ENCODE measurements at regions not wholly inside any gene's neighbourhood (a gene's known extent, or its start where the extent isn't known, plus 50 kb on each side); places are given as distances from the start of the nearest gene placed in this dataset.
A peak's percentile ranks its signal among the peaks of the same experiment; 100 is the strongest.

DNA sequence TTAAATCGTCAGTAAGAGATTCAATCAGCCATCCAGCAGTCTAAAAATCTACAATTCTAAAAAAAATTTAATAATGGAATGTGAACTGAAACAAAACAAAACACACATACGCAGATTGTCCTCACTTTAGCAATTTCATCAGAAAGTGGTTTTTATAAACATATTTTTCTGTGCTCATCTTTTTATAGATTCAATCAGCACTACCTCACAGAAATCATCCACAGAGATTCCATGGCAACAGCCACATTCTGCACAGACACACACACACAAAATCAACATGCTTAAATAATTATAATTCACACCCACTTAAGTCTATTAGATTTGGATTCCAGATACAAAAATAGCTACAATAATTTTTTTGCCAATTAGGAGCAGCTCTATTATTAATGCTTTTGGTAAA is 149.0 kb upstream of the KCNIP4 start:
- DNase-seq = no peak

DNA sequence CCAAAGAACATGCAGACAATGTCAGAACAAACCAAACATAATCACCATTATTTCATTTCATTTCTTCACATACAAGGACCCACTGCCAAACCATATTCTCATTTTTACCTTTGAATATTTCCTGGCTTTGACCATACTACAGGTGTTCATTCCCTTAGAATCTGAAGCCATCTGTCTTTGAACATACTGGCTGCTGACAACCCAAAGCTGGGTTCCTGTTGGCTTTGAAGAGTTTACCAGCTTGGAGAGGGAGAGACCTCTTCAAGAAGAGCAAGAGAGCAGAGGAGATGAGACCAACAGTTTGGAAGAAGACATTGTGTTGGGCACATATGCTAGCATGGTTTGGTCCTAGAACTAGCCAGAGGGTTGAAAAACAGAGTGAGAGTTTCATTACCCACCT is 145.6 kb upstream of the KCNIP4 start:
- DNase-seq = no peak

DNA sequence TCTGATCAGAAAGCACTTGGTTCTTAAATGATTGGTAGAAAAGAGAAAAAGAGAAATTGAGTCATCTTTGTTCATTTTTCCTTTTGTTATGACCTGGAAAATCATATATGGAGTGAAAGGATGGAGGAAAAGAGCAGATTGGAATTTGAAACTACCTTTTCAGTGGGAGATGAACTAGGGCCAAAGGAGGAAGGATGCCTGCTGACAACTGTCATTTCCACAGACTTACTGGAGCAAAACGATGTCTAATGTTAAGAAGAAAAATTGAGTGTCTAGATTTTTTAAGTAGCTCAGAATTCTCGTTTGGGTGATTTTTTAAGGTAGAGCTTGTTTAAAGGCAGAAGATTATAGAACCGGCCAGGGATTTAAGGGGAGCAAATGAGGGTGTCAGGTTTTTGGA is 144.6 kb upstream of the KCNIP4 start:
- no peak for DNase-seq

DNA sequence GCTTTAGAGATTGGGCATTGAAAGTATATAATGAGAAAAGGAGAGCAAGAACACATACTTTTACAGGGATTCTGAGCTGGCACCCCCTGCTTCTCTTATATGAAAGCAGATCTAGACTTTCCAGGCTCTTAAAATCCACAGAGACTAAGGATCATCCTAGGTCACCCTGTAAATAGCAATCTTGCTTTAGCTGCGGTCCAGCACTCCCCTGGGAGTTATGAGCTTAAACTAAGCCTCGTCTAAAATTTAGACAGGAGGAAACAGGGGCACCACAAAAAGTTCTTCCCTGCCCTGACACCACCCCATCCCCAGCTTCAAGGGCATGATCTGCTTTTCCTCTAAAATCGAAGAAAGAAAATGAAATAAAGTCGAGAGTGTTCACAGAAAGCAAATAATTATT is 143.3 kb upstream of the KCNIP4 start:
- no peak for DNase-seq

DNA sequence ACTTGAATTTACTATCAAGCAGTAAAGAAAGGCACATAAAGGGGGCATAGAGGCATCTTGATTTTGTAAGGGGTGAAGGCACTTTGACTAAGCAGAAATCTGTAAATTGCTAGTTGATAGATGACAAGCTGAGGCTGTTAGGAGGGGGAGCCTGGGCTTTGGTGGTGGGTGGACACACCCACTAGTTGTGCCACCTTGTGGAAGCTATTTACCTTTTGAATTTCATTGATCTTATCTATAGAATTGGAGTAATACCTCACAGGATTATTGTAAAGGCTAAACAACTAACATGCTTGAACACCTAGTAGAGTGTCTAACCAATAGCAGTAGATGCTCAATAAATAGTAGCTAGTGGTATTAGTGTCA is 142.8 kb upstream of the KCNIP4 start:
- DNase-seq = no peak

DNA sequence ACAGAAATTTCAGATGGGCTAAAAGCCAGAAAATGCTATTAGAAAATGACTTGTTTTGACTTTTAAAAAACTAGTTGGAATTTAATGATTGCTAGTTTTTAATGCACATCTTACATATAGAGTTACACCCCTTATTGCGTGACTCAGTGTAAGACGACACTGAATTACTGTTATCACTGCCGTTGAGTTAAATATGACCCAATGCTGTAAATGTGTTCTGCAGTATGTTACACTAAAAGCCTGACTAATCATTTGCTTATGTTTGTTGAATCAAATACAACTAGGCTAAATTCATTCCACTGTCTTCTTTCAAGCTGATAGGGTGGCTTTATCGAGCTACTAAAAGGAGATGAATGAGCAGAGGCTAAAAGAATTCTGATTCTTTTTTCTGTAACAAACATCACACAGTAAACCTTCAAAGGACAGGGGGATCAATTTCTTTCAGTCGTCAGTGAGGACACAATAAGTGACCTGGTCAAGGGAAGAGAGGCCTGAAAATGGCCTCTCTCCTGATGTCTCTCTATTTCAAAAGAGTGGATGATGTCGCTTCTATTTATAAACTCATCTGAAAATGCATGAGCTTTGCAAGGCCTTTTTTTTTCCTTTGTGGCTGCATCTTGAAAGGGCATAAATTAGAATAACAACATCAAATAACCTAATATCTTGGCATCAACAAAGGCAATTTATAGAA is 142.2 kb upstream of the KCNIP4 start:
- DNase-seq = peak; percentile 55

DNA sequence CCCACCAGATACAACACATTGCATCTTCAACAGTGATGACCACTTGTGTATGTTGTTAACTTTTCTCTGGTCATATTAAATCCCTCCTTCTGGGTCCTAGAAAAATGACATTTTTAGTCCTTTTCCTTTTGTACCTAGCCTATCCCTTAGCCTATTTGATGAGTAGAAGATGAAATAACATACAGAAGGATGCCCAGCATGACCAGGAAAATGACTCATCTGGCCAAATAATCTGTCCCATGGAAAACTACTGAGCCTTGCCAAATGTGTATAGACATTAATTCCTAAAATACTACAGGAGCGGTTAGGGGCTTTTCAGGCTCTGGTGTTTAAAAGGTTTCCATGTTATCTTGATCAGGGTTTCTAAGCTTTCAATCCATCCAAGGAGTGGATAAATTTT is 129.0 kb upstream of the KCNIP4 start:
- no peak for DNase-seq

DNA sequence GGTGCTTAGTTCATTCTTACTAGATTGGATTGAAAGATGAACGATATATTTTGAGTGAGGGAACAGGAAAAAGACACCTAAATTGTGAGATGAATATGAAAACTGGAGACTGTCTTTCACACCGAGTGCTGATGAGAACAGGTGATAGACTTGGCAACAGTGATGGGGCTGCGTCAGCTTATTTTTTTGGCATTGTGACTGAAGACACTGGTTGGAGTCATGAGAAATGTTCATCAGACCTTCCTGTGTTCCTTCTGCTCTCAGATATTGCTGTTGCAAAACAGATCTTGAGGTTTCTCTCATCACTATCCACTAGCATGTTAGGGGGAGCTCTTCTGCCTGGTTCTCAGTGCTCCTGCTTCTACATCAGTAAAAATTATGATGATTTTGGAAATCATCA is 124.2 kb upstream of the KCNIP4 start:
- DNase-seq = no peak

DNA sequence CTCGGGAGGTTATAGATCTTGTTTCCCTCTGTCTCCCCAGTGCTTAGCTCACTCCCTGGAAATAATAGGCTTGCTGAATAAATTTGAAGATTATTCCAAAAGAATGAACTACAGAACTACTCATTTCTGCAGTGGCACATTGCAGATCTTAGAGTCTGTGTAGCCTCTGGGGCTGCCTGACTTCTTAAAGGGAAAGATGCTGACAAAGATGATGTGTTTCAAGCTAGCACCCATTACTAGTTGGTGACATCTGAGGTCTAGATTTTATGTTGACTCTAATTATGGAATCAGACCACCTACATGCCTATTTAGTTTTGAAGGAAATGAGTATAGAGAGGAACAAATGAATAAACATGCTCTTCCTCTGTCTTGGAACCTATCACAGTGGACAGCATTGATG is 123.7 kb upstream of the KCNIP4 start:
- no peak for DNase-seq

DNA sequence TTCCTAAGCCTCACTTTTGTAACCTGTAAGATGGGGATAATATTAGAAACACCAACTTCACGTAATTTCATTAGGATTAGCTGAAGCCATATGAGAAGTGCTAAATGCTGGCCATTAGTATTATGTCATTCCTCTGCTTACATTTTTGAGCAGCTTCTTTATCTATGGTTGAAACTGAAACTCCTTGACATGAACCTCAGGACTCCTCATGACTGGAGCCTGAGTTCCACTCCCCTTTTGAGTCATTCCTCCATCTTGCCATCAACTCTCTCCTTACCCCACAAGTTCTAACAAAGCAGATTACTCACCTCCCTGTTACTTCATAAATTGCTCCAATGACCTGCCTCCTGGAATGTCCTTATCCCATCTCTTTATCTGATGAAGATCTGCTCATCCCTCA is 123.2 kb upstream of the KCNIP4 start:
- peak; percentile 11 for DNase-seq

DNA sequence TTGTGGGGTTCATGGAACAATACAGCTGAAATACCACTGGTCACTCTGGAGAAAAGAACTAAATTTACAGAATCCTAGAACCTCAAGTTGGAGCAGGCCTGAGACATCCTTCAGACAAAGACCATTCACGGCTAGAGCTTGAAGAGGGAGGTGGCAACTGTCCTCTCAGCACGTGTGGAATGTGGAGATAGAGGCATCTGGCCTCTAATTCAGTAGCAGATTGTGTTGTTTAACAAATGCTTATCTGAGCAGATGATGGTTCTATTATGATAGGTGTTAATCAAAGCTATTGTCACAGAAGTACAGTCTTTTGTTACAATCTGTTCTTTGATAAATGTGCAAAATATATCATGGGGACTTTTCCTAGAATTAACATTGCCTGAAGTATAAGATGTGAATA is 121.7 kb upstream of the KCNIP4 start:
- DNase-seq = no peak

DNA sequence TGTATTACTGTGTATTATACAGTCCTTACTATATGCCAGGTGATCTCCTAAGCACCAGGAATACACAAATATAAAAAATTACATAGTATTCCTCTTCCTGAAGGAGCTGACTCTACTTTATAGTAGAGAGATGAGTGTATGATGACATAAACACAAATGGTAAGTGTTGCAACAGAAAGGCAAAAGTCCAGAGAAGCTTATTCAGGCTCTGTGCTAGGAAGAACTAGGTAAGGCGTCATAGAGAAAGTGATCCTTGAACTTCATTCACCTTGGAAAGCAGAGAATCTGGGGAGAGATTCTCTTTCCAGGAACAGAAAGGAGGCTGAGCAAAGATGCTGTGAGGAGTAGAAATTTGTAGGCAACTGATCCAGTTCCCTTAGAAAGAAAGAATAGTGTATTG is 115.0 kb upstream of the KCNIP4 start:
- no peak for DNase-seq

DNA sequence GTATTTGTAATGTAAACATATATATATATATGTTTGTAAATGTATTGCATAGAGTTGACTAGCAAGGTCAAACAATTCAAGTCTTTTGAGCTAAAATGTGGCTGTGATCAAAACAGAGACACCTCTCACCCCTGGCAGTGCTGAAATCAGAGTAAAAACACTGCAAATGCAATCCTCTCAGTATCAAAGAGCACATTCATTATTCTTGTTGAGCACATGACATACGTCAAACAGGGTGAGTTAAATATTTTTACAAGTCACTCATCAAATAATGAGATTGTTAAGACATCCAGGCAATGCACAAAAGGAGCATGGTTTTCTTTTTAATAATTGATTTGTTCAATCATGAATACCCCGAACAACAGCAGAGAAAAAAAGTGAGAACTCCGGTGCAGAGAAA is 114.1 kb upstream of the KCNIP4 start:
- DNase-seq = no peak

DNA sequence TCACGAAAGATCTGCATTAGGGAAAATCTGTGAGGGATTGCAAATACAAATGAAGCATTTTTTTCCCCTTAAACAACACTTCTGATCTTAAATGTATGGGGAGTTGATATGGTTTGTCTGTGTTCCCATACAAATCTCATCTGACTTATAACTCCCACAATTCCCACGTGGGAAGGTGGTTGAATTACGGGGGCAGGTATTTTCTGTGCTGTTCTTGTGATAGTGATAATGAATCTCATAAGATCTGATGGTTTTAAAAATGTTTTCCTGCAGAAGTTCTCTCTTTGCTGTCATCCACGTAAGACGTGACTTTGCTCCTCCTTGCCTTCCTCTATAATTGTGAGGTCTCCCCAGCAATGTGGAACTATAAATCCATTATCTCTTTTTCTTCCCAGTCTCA is 107.4 kb upstream of the KCNIP4 start:
- no peak for DNase-seq

DNA sequence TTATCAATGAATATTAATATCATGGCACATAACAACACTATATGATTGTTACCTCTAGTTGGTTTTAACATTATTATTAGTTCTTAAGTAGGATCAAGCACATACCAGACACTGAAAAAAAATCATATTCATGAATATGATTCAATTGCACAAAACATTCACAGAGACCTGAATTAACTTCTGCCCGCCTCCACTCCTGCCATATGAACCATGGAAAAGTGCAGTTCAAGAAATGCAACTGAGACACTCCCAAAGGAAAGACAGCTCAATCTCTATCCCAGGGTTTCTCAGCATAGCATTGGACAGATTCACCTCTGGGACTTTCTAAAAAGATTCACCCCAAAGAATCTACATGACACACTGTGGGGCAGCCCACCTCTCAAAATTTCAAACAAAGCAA is 103.5 kb upstream of the KCNIP4 start:
- no peak for DNase-seq

DNA sequence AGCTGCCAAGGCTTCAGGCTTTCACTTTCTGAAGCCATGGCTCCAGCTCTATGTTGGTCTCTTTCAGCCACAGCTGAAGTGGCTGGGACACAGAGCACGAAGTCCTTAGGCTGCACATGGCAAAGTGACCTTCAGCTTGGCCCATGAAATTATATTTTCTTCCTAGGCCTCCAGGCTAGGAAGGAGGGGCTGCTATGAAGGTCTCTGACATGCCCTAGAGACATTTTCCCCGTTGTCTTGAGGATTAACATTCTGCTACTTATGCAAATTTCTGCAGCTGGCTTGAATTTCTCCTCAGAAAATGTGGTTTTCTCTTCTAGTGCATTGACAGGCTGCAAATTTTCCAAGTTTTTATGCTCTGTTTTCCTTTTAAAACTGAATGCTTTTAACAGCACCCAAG is 99.8 kb upstream of the KCNIP4 start:
- DNase-seq = no peak

DNA sequence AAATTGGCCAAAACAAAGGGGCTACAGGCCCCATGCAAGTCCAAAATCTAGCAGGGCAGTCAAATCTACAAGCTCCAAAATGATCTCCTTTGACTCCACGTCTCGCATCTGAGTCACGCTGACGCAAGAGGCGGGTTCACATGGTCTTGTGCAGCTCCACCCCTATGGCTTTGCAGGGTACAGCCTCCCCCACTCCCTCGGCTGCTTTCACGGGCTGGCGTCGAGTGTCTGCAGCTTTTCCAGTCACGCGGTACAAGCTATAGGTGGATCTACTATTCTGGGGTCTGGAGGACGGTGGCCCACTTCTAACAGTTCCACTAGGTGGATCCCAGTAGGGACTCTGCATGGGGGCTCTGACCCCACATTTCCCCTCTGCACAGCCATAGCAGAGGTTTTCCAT is 99.2 kb upstream of the KCNIP4 start:
- no peak for DNase-seq

DNA sequence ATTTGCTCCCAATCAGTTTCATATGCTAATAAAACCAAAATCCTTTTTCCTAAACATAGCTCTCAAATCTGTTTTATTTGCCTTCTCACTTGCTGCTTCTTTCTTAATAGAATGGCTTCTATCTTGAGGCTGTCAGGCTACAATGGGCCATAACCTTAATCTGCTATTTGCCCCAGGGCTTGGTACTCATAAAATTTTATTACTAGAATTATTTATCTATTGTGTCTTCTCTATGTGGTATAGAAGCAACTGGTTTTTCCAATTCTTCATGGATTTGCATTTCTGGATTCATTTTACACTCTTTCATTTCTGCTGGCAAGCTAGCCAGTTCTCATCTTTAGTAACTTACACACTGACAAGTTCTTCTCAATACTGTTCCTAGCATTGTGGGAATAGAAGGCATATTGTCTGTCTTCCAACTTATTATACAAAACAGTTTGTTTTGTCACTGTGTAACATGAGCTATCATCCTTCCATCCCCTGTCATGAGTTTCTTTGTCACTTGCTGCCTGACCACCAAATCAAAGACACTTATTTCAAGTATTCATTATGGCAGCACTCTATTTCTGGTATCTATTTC is 96.6 kb upstream of the KCNIP4 start:
- DNase-seq = no peak

DNA sequence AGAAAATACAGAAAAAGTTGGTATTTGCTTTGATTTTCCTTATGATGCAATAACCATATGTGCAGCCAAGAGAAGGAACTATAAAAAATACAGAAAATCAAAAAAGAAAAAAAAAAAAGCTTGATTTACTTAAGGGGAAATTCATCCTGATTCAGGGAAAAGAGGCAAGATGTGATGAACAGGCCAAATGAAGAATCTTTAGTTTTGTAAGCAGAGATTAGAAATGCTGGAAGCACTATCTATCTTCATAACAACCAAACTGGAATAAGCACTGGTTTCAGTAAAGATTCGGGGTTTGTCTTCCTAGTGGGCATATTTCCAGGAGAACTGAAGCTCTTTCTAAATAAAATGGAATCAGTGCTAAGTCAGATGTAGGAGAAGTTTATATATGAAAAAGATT is 82.9 kb upstream of the KCNIP4 start:
- DNase-seq = no peak

DNA sequence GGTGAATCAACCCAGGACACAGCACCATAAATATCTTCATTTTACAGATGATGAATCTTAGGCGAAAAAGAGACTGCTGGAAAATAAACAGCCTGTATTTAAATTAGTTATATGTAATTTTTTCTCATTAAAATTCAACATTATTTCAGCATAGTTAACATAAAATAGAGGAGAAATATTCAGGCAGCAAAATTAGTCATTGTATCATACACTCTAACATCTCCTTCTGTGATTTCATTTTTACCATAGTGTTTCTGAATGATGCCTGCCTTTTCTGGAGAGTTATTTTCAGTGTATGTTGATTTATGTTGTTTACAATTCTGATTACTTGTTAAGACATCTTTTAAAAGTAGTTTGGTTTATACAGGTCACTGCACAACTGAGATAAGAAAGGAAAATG is 82.3 kb upstream of the KCNIP4 start:
- DNase-seq = no peak

DNA sequence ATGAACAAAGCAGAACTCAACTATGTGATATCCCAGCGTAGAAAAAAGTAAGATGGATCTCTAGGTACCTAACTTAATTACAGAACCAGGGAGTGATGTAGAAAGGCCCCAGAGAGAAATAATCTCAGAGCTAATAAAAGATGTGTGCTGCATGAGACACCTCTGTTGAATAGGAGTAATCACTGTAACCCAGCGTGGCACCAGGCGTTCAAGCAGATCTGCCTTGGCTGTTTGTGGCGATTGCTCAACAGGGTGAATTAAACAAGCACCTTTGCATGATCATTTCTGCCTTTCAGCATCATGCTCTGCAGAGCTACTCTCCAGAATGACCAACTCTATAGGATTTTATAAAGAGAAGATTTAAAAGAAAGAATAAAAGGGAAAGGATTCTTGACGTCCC is 81.7 kb upstream of the KCNIP4 start:
- no peak for DNase-seq

DNA sequence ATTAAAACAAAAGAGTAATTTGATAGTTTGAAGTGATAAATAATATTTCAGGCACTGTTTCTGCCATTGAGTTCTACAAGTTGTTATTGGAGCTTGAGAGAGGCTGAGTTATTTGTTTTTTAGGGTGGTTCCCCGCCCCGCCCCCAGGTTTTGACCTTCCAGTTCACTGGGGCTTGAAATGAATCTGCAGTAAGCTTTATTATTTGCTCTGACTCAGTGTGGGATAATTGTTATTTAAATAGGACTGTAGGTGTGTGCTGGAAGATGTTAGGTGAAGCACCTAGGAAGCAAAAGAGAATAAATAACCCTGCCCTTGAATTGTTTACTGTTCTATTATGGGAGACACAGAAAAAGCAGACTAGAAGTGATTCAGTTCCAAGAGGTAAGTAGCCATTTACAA is 81.2 kb upstream of the KCNIP4 start:
- DNase-seq = no peak

DNA sequence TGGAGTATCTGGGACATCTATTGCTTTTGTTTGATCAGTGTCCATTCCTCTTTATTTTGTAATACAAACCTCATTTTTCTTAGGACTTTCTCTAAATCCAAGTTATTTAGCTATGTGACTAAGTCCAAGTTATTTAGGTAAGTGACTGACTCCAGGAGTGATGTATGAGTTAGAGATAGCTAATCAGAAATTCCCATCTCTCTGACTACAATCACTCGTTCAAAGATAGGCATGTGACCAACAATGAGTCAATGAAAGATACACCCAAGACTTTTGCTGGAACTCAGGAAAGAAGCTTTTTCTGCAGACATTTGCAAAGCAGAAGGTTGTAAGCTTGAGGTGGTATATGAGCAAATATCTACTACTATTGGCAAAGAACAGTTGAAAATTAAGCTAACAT is 72.5 kb upstream of the KCNIP4 start:
- DNase-seq = peak; percentile 17

DNA sequence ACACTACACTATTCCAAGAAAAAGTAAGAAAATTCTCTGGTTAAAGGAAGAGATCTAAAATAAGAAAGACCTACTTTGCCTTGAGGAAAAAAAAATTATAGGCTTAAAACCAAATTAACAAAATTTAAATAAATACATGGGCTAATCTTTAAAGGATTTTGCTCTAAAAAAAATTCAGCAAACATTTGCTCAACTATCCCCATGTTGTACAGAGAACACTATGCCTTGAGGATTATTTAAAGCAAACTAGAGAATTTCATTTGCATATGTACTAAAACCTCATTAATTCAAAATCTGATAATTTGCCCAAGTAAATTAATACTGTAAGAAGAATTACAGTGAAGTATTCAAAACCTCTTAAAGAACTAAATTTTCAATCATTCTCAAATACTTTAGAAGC is 71.6 kb upstream of the KCNIP4 start:
- no peak for DNase-seq

DNA sequence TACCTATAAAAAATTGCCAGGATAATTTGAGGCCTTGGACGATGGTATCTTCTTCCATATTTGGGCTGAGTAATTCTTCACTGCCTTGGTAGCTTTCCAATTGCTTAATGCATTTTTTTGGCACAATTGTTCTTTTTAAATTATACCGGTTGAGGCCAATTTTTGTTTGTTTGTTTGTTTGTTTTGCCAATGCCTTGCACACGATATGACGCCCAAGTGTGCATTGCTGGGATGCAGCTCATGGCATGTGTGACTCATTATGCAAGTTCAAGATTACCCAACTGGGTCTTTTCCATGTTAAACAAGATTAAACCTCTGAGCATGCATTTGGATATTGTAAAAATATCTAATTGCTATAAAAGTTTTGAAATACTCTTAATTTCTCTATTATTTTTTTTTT is 71.1 kb upstream of the KCNIP4 start:
- DNase-seq = no peak
